Ishikawa (cell line): ENCODE measurements at regions not wholly inside any gene's neighbourhood (a gene's known extent, or its start where the extent isn't known, plus 50 kb on each side); places are given as distances from the start of the nearest gene placed in this dataset.

Experiments
- CEBPB ChIP-seq: IDR thresholded peaks from 2 replicates; pipeline ENCODE4 v1.6.1; 2012
- TAF1 ChIP-seq: IDR thresholded peaks from 2 replicates; pipeline ENCODE4 v1.6.1; 2012; ENCODE audit warnings: low read depth, mild to moderate bottlenecking
- TF ChIP-seq, protein P1 (sequence below): IDR thresholded peaks from 2 replicates; pipeline ENCODE4 v1.6.1; 2012; ENCODE audit warnings: low read depth, mild to moderate bottlenecking

DNA sequence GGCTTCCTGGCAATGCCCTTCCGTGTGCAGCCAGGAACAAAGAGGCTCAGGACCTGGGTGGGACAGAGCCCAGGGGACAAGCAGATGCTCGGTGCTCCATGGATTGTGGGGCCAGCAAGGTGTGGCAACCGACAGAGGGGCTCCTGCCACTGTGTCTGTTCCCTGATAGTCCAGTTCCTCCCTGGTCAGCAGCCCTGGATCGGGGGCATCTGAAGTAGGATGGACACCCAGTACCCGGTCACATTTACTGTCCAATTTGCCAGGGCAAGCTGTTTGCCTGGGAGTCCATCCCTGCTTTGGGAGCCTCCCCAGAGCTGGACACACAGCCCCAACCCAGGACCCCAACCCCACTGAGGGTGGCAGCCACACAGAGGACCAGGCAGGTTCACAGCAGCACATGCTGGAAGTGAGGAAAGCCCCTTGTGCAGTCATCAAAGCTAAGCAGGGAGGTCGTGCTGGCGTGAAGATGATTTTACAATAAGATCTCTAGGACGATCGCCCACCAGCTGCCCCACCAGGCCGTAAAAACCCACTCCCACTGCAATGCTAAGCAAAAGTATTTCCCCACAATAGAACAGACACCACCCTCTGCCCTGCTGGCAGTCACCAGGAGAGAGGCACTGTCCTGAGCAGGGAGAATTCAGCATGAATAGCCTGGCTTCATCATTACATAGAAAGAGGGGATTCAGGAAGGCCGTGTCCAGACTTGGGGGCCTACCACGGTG, 141.7 kb downstream of the NDUFA10 start:
- TF ChIP-seq, protein P1, sequence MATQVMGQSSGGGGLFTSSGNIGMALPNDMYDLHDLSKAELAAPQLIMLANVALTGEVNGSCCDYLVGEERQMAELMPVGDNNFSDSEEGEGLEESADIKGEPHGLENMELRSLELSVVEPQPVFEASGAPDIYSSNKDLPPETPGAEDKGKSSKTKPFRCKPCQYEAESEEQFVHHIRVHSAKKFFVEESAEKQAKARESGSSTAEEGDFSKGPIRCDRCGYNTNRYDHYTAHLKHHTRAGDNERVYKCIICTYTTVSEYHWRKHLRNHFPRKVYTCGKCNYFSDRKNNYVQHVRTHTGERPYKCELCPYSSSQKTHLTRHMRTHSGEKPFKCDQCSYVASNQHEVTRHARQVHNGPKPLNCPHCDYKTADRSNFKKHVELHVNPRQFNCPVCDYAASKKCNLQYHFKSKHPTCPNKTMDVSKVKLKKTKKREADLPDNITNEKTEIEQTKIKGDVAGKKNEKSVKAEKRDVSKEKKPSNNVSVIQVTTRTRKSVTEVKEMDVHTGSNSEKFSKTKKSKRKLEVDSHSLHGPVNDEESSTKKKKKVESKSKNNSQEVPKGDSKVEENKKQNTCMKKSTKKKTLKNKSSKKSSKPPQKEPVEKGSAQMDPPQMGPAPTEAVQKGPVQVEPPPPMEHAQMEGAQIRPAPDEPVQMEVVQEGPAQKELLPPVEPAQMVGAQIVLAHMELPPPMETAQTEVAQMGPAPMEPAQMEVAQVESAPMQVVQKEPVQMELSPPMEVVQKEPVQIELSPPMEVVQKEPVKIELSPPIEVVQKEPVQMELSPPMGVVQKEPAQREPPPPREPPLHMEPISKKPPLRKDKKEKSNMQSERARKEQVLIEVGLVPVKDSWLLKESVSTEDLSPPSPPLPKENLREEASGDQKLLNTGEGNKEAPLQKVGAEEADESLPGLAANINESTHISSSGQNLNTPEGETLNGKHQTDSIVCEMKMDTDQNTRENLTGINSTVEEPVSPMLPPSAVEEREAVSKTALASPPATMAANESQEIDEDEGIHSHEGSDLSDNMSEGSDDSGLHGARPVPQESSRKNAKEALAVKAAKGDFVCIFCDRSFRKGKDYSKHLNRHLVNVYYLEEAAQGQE = no peak
- TF ChIP-seq CEBPB (no peak), TAF1 (no peak)
